ENCODE measurements at regions not wholly inside any gene's neighbourhood (a gene's known extent, or its start where the extent isn't known, plus 50 kb on each side); places are given as distances from the start of the nearest gene placed in this dataset.
"Not testable (repeated sequence)": the region's sequence is repeated elsewhere in the genome, so short reads cannot be mapped to it uniquely, and the experiment has no call there.

DNA sequence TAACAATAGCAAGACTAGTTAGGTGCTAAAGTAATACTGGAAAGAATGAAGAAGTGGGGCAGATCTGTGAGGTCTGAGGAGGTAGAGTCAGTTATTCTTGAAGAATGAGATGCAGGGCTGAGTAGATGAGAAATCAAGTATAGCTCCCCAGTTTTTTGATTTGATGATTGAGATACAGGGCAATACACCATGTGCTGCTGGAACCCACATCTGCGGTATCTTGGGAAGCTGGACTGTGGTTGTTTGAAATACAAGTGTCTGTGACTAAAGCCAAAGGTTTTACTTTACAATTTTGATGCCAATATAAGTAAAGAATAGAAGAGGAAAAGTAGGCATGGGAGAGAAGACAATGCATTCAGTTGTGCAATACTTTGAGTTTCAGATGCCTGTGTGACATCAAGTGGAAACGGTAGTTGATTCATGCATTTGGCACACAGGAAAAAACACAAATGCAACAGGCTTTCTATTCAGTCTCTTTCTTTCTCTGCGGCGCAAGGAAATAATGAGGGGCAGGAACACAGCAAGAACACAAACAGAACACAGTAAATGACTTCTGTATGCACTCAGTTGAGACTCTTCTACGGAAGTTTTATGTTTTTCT is 190.2 kb upstream of the SLC38A2 start:
- TF ChIP-seq, protein P1, sequence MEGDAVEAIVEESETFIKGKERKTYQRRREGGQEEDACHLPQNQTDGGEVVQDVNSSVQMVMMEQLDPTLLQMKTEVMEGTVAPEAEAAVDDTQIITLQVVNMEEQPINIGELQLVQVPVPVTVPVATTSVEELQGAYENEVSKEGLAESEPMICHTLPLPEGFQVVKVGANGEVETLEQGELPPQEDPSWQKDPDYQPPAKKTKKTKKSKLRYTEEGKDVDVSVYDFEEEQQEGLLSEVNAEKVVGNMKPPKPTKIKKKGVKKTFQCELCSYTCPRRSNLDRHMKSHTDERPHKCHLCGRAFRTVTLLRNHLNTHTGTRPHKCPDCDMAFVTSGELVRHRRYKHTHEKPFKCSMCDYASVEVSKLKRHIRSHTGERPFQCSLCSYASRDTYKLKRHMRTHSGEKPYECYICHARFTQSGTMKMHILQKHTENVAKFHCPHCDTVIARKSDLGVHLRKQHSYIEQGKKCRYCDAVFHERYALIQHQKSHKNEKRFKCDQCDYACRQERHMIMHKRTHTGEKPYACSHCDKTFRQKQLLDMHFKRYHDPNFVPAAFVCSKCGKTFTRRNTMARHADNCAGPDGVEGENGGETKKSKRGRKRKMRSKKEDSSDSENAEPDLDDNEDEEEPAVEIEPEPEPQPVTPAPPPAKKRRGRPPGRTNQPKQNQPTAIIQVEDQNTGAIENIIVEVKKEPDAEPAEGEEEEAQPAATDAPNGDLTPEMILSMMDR (IDR thresholded peaks at IDR 0.05; ENCODE audit: insufficient read depth, low read depth, low read length, missing control alignments), result no peak
- no peak overlapping the region for H3K4me3 ChIP-seq (ENCODE audit: low read length)
- DNase-seq (ENCODE audit: low read depth), result peak; percentile 95

DNA sequence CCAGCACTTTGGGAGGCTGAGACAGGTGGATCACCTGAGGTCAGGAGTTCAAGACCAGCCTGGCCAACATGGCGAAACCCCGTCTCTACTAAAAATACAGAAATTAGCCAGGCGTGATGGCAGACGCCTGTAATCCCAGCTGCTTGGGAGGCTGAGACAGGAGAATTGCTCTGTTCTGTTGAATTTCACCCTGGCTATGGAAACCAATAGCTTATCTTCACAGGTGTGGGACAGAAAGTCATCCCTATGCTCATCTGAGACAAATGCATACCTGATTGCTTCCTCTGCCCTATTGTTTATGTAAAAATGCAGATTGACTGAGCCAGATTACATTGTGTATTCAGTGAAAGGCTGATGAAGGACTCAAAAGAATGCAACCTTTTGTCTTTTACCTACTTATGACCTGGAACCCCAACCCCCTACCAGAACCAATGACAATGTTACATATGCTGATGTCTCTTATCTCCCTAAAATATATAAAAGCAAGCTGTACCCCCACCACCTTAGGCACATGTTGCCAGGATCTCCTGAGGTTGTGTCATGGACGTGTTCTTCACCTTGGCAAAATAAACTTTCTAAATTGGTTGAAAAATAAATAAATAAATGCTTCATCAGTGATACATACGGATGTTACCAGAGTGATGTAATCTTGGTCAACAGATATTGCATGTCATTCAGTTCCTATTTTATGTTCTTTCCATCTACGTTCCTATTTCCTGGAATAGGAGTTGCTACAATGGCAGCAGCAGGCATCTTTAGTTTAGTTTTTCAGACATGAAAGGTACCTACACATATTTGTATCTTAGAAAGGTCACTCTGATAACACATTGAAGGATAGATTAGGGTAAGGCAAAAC is 189.4 kb upstream of the SLC38A2 start:
- H3K4me3 ChIP-seq (ENCODE audit: low read length), result not testable (repeated sequence)
- peak; percentile 87 for DNase-seq (ENCODE audit: low read depth)

DNA sequence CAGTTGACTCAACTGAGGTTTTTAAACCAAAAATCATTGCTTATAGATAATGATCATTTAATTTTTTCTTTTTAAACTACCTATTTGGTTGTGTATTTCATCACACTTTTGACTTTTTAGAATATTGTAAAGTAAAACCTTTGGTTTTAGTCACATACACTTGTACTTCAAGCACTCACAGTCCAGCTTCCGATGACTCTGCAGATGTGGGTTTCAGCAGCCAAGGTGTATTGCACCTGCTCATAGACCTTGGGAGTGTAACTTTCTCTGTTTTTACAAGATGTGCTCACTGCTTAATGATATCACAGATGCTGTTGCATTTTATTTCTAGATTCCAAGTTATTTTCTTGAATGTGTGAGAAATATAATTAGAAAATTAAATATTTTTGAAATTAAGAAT is 188.3 kb upstream of the SLC38A2 start:
- TF ChIP-seq, protein P1 (IDR thresholded peaks at IDR 0.05; ENCODE audit: insufficient read depth, low read depth, low read length, missing control alignments), result no peak
- H3K4me3 ChIP-seq (ENCODE audit: low read length), result no peak overlapping the region
- DNase-seq (ENCODE audit: low read depth), result peak; percentile 29

DNA sequence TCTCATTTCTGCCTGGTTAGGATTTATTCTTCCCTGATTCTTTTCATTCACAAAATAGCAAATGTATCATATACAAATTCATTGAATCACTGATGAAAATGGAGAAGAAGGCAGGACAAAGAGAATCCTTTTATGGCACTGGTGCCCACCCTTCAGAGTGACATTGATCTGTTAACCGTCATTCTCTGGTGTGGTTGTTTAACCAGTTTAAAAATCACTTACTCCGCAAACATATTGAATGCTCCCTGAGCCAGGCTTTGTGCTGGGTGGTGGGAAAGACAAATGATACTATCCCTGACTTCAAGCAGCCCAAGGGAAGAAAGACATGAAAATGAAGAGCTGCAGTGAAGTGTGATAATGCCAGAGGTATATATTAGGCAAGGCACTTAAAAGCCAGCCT is 187.5 kb upstream of the SLC38A2 start:
- H3K4me3 ChIP-seq (ENCODE audit: low read length), result no peak overlapping the region
- TF ChIP-seq, protein P1 (IDR thresholded peaks at IDR 0.05; ENCODE audit: insufficient read depth, low read depth, low read length, missing control alignments), result no peak
- peak; percentile 28 for DNase-seq (ENCODE audit: low read depth)

DNA sequence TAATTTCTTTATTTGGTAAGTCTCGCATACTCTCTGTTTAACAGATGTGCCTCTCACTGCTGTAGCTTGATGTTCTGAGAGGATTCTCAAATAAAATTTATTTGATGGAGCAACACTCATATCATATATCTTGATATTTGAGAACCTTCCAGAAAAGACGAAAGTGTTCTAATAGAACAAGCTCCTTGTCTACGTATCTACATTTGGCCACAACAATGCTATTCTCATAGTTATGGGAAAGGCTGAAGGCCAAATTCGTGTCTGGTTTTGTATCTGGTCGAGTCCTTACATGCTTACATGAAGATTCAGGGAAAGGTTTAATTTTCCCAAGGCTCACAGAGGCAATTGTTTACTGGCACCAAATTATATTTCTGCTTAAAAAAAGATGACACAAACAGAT is 186.7 kb upstream of the SLC38A2 start:
- TF ChIP-seq, protein P1 (IDR thresholded peaks at IDR 0.05; ENCODE audit: insufficient read depth, low read depth, low read length, missing control alignments), result no peak
- H3K4me3 ChIP-seq (ENCODE audit: low read length), result no peak overlapping the region
- DNase-seq (ENCODE audit: low read depth), result peak; percentile 98

DNA sequence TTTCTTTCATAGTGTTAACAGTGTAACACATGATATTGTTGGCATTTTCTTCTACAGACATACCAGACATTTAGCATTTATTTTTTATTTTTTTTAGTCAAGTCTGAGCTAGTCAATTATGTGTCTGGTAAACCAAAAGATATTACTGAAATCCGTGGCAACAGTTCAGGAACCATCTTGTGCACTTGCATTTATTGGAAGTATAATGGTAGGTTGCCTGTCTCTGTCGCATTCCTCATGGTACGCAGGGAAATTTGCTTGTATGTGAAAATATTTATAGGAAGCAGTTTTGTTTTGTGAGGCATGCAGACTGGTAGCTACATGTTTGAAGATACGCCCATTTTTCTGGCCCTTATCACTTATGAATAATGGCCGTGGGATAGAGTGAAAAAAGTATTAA is 186.1 kb upstream of the SLC38A2 start:
- no peak overlapping the region for H3K4me3 ChIP-seq (ENCODE audit: low read length)
- peak; percentile 90 for DNase-seq (ENCODE audit: low read depth)
- TF ChIP-seq, protein P1 (IDR thresholded peaks at IDR 0.05; ENCODE audit: insufficient read depth, low read depth, low read length, missing control alignments), result no peak

DNA sequence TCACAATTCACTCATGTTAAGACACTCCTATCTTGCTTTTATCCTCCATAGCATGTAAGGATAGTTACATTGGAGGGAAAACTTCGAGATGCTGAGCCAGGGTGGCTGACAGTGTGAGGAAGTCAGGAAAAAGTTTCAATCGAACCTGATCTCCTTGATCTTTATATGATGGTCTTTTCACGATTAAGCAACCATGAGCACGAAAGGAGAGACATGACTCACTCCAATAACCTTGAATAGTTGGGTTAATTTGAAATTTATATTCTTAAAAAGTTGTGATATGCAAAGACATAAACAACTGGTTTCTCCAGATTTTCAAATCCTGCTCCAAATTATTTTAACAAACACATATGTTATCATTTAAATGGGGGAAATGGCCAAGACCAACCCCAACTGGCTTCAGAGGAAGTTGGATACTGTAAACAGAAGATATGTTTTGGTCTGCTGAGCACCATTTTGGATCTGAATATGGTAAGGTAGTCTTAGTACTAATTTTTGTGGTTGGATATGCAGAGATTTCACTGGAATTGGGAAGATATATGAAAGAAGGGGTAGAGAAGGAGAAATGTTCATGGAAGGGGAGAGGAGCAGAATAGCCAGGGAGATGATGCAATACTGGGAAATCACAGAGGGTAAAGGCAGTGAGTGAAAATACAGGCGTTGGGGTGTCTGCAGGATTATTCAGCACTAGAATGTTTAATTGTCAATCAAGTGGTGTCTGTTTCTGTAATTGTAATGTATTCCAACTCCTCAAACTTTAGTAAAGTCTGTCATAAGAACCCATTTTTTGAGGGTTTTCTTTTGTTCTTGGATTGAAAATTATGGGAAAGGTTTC is 185.2 kb upstream of the SLC38A2 start:
- TF ChIP-seq, protein P1 (IDR thresholded peaks at IDR 0.05; ENCODE audit: insufficient read depth, low read depth, low read length, missing control alignments), result no peak
- DNase-seq (ENCODE audit: low read depth), result peak; percentile 81
- H3K4me3 ChIP-seq (ENCODE audit: low read length), result no peak overlapping the region

Measured in epithelial cell of esophagus (primary cell).